SW480 (cell line): ENCODE measurements at regions not wholly inside any gene's neighbourhood (a gene's known extent, or its start where the extent isn't known, plus 50 kb on each side); places are given as distances from the start of the nearest gene placed in this dataset.
"Not testable (repeated sequence)": the region's sequence is repeated elsewhere in the genome, so short reads cannot be mapped to it uniquely, and the experiment has no call there.

Source experiments
- DNase-seq: peaks from one replicate; pipeline ENCODE4 v3.0.0-alpha.2; 2016; ENCODE audit warnings: low spot score

DNA sequence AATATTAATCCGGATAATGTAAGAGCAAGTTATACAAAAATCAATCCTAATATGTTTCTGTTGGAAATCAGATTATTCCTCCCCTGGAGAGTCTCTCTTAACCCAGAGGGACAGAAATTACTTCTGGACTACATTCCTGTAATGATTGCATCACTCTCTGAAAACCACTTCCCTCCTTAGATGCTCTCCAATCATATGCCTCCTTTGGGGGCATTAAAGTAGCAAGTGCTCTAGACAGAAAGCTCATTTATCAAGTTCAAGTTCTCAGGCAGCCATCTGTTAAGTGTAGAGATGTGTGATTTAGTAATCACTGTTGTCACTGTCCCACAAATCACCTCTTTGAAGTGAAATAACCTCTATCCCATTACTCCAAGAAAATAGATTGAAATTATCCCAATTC is 247.1 kb downstream of the SLCO4C1 start:
- peak; percentile 42 for DNase-seq

- not testable (repeated sequence) for DNase-seq
Observed at GRCh38 chr5:102047073-102047472, 249.0 kb downstream of the SLCO4C1 start.

DNA sequence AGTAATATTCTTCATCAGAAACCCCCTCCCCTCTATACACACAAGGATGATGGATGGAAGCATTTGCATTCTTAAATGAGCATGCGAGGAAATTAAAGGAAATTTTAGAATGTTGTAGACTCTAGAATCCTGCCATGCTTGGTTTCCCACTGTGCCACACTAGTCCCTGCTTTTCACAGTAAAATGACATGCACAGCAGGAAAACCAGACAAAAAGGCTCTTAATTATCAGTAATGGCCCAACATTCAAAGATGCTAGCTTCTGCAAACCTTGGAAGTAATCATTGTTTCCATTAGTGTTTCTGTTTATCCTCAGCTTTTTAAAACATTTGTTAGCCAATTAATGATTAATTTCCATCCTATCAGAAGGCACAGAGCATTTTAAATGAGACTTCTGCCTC is 255.8 kb downstream of the SLCO4C1 start:
- DNase-seq, result no peak

DNA sequence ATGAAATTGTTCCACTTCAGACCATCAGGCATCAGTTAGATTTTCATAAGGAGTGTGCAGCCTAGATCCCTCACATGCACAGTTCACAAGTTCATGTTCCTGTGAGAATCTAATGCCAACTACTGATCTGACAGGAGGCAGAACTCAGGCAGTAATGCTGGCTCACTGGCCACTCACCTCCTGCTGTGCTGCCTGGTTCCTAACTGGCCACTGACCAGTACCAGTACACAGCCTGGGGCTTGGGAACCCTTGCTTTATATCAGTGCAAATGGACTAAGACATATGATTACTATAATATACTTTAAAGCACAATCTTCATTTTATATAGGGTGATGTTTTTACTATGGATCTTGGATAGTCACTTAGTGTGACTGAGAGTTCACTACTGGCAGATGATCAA is 259.2 kb downstream of the SLCO4C1 start:
- no peak for DNase-seq

DNA sequence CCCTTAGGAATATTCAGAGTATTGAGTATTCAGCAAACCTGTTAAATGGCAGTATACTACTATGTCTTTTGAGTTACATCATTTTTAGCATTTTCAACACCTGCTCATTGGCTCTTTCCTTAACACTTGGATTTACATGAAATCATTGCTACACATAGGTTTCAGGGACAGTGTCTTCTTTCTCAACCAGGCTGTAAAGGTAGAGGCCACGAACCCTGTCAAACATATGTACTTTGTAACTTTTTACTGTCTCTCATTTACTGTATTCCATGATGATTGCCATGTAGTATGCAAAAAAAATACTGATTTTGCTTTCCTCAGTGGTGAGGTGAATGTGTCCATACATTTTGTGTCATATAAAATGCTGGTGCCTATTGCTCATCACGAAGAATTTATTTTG is 264.4 kb downstream of the SLCO4C1 start:
- DNase-seq, result no peak

DNA sequence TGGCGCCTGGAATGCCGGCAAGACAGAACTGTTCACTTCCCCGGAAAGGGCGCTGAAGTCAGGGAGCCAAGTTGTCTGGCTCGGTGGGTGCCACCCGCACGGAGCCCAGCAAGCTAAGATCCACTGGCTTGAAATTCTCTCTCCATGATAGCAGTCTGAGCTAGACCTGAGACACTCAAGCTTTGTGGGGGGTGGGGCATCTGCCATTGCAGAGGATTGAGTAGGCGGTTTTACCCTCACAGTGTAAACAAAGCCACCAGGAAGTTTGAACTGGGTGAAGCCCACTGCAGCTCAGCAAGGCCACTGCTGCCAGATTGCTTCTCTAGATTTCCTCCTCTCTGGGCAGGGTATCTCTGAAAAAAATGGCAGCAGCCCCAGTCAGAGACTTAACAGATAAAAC is 277.4 kb downstream of the SLCO4C1 start:
- DNase-seq, result no peak

- DNase-seq, result no peak
Observed at GRCh38 chr5:102018279-102018678, 277.8 kb downstream of the SLCO4C1 start.

GRCh38 chr5:102014371-102014770 is 281.7 kb downstream of the SLCO4C1 start:
- no peak for DNase-seq

DNA sequence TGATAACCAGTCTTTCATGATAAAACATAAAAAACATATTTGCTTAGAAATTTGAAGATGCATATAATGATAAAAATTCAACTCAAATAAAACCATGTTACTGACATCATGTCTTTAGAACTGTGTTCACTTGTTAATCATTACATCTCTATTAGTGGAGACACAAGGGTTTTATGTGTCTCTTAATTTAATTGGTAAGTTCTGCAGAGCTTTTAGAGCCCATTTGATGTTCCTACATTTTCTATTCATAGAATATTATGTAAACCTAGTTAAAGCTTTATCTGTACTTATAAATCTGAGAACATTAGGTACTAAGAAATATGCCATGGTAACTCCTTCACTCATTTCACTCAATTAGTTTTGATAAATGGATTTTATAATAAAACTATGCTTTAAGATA is 285.4 kb downstream of the SLCO4C1 start:
- no peak for DNase-seq

DNA sequence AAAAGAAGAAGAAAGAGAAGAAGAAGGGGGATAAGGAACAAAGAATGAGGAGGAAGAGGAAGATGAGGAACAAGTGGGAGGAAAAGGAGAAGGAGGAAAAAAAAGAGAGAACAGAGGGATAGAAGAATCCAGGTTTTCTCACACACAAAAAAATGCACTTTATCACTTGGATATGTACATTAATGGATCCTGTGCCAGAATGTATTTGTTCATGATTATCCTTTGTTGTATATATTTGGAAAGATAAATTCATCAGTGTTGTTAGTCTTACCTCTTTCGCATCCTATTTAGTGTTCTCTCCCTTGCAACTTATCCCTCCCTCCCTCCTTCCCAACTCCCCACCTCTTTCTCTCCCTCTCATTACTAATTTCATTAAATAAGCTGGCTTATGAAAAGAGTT is 298.8 kb downstream of the SLCO4C1 start:
- no peak for DNase-seq

- no peak for DNase-seq
Observed at GRCh38 chr5:101995585-101995984, 300.5 kb downstream of the SLCO4C1 start.

GRCh38 chr5:101991486-101991885 is 304.6 kb downstream of the SLCO4C1 start:
- DNase-seq, result no peak

DNA sequence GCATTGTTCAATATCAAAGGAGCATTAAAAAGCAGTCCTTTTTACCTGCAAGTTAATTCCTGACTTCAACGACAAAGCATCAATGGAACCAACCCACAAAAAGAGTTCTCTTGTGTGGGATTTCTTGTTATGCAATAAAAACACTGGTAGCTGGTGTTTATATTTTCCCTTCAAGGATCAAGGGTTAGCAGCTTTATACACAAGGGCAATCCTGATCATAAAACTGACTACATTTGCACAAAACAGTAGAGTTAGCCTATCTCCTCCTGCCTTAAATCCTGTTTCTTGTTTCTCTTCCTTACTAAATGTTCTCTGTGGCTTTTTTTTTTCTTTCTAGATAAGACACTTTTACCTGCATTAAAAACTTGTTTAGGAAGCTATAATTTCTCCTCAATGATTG is 306.4 kb downstream of the SLCO4C1 start:
- DNase-seq, result no peak

DNA sequence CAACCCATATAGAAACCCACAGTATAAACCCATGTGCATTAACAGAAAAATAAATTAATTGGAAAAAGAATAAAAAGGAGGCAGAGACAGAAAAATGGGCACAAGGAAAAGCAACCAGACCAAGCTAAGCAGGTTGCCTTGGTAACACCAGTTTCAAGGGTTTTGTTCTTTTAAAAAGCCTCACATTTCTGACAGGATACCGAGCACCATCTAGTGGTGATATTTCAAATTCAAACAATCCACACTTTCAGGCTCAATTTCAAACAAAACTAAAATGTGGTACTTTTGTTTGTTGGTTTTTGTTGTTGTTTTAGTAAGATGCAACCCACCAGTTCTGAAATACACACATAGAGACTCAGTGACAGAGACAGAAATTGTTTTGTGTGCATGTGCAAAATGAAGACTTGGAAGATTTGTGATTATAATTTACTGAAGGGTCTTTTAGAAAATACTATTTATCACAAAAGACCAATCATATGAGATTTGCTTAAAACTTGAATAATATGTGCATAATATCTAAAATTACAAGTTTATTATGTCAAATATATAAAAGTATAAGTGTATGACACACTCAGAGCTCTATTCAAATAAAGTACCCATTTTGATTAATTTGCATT is 318.2 kb downstream of the SLCO4C1 start:
- peak; percentile 38 for DNase-seq

- no peak for DNase-seq
Observed at GRCh38 chr5:101976933-101977332, 319.2 kb downstream of the SLCO4C1 start.

- DNase-seq, result no peak
Observed at GRCh38 chr5:101969742-101970141, 326.3 kb downstream of the SLCO4C1 start.

DNA sequence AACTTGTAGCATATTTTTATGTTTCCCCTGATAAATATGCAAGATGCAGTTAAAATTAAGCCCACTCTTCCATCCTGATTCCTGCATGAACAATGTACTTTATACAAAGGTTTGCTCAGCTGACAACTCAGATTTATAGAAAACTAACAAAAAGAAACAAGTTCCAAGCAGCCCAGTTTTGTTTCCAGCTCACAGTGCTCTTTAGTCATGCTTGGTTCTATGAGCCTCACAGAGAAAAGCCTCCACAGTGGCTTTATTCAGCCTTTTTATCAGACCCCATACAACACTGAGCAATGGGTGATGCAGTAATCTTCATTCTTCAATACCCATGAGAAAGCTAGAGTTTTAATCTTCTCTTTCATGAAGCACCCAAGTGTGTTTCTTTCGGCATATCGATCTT is 329.6 kb downstream of the SLCO4C1 start:
- no peak for DNase-seq

DNA sequence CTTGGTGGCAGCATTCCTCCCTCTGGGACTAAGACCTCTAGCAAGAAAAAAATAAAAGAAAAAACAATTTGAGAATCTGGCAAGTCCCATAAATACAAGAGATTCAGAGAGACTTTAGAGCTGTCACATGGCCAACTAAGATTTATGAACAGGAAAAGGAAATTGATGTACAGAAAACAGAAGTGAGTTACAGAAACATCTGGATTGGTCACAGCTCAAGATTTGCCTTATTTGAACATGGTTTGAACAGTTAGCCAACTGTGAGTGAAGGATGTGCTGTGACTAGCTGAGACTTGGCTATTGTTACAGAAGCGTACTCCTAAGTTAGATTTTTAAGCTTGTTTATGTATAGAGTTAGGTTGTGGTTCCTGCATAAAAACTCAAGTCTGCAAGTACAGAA is 340.2 kb downstream of the SLCO4C1 start:
- DNase-seq, result no peak

- peak; percentile 29 for DNase-seq
Observed at GRCh38 chr5:101950019-101950418, 346.1 kb downstream of the SLCO4C1 start.

GRCh38 chr5:101948615-101949014 is 347.5 kb downstream of the SLCO4C1 start:
- DNase-seq, result no peak

DNA sequence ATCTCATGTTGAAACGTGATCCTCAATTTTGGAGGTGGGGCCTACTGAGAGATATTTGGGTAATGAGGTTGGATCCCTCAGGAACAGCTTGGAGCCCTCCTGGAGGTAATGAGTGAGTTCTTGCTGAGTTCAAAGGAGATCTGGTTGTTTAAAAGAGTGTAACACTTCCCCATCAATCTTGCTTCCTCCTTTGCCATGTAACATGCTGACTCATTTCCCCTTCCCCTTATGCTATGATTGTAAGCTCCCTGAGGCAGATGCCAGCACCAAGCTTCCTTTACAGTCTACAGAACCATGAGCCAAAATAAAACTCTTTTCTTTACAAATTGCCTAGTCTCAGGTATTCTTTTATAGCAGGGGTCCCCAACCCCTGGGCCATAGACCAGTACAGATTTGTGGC is 352.3 kb downstream of the SLCO4C1 start:
- DNase-seq, result no peak

DNA sequence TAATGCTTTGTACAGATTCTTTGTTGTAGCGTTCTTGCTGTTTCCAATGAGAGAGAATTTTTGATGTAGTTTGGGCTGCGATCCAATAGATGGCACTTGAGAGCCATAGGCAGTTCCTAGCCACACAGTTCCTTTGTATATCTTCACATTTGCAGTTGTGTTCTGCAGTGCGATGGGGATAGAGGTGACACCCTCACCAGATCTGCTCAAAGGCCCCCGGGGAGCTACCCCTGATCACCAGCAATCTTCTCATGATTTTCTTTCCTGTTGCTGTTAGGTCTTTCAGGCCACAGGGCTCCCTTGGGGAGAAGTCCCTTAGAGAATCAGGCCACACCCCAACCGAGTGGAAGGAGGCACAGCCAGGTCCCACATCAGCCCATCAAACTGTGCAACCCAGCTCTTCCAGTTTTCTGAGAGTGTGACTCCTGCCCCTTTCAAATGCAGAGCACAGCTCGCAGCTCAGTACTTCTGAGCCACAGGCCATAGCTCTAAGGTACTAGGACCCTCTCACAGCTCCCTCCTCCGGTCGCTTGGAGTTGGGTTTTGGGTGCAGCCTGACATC is 353.7 kb downstream of the SLCO4C1 start:
- peak; percentile 53 for DNase-seq

- no peak for DNase-seq
Observed at GRCh38 chr5:101937041-101937440, 359.0 kb downstream of the SLCO4C1 start.

- DNase-seq, result no peak
Observed at GRCh38 chr5:101935086-101935485, 361.0 kb downstream of the SLCO4C1 start.
